Tibial nerve (tissue), 3 donors: ENCODE measurements at regions not wholly inside any gene's neighbourhood (a gene's known extent, or its start where the extent isn't known, plus 50 kb on each side); places are given as distances from the start of the nearest gene placed in this dataset.

Source experiments
- CTCF ChIP-seq, 5 experiments: fragments of 200-600 bp in 3 of 5; fragments of 450-650 bp in 2 of 5; sonication (generic) in 3 of 5; IDR thresholded peaks; one replicate each; pipeline ENCODE4 v1.5.1; 2016 to 2019; ENCODE audit warnings: antibody characterized with exemption in 5 of 5, mild to moderate bottlenecking in 3 of 5, moderate library complexity in 2 of 5
- POLR2A ChIP-seq, 2 donors: fragments of 450-650 bp; IDR thresholded peaks; one replicate each; pipeline ENCODE4 v1.6.1; 2017; ENCODE audit warnings: antibody characterized with exemption in 2 of 2, mild to moderate bottlenecking in 2 of 2, moderate library complexity in 2 of 2

- TF ChIP-seq CTCF (IDR thresholded peaks at IDR 0.05) (no peak), POLR2A (IDR thresholded peaks at IDR 0.05) (no peak)
Observed at GRCh38 chr4:136465691-136466090, 1066.6 kb downstream of the PCDH18 start.
